Skeletal muscle cell (primary cell): ENCODE measurements at regions not wholly inside any gene's neighbourhood (a gene's known extent, or its start where the extent isn't known, plus 50 kb on each side); places are given as distances from the start of the nearest gene placed in this dataset.
"Not testable (repeated sequence)": the region's sequence is repeated elsewhere in the genome, so short reads cannot be mapped to it uniquely, and the experiment has no call there.

ENCODE experiments used
- DNase-seq: peaks from one replicate; pipeline ENCODE4 v3.0.0-alpha.2; 2010; ENCODE audit warnings: low read depth
- H3K4me3 ChIP-seq: 2 replicates; pipeline ENCODE4 v1.5.1; 2011; ENCODE audit warnings: low read depth, mild to moderate bottlenecking, control low read depth, low read length, moderate library complexity

- no peak overlapping the region for H3K4me3 ChIP-seq
- no peak for DNase-seq
These were observed 765.0 kb upstream of the DIAPH2 start for GRCh38 chrX:95919605-95920004.

- no peak for DNase-seq
These were observed 739.1 kb upstream of the DIAPH2 start for GRCh38 chrX:95945528-95945927.

GRCh38 chrX:95949588-95949987, 735.1 kb upstream of the DIAPH2 start:
- DNase-seq: no peak
- H3K4me3 ChIP-seq: no peak overlapping the region

More at GRCh38 chrX:95945528-95945927, 739.1 kb upstream of the DIAPH2 start:
- H3K4me3 ChIP-seq: no peak overlapping the region

DNA sequence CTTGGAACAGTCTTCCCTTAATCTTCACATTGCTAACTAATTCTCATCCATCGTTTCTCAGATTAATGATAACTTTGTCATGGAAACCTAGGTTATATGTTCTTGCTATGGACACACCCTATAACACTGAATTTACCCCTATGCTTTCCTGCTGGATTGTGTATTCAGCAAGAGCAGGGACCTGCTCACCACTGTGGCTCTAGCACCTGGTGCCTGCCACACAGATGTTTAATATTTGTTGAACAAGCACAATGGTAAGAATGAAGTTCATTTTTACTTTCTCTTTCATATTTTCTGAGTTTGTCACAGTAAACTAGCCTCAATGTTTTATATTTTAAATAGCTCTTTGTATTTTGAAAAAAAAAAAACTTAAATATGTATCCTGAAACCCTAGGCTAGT, 734.0 kb upstream of the DIAPH2 start:
- no peak for DNase-seq
- H3K4me3 ChIP-seq: no peak overlapping the region

DNA sequence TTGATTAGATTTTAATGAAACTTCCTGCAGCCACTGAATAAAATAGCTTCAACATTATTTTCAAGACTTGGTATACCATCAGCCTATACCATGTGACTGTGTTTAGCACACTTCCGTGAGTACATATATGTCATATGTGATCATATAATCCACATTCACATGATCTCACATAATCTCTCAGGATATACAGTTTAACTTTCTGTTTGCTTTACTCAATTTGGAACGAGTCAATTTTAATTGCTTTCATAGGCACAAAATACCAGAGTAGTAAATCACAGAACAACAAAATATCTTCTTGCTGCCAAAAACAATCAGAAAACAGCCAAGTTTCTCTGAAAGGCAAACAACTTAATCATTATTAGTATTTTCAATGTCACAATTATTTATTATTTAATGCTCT, 731.1 kb upstream of the DIAPH2 start:
- no peak overlapping the region for H3K4me3 ChIP-seq
- no peak for DNase-seq

GRCh38 chrX:95956745-95957144, 727.9 kb upstream of the DIAPH2 start:
- no peak overlapping the region for H3K4me3 ChIP-seq
- no peak for DNase-seq

- DNase-seq, H3K4me3 ChIP-seq: not testable (repeated sequence)
These were observed 711.1 kb upstream of the DIAPH2 start for GRCh38 chrX:95973456-95974095.

DNA sequence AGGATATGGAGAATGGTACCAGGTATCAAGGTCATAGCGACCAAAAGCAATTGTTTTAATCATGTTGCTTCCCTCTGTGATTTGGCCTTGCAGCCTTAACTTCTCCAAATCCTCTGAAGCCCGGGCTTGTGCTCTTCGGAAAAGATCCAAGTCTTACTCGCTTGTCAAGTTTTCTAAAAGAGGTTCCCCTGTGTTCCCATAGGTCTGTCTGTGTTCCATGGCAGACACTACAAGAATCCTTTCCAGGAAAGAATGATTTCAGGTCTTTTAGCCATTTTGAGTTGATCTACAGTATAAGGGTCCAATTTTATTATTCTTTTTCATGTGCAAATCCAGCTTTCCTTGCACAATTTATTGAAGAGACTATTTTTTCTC, 710.6 kb upstream of the DIAPH2 start:
- no peak for DNase-seq
- H3K4me3 ChIP-seq: no peak overlapping the region

GRCh38 chrX:95974890-95975289, 709.8 kb upstream of the DIAPH2 start:
- no peak for DNase-seq
- no peak overlapping the region for H3K4me3 ChIP-seq

- H3K4me3 ChIP-seq: no peak overlapping the region
- no peak for DNase-seq
These were observed 689.1 kb upstream of the DIAPH2 start for GRCh38 chrX:95995583-95995982.

GRCh38 chrX:95996294-95996693, 688.3 kb upstream of the DIAPH2 start:
- no peak overlapping the region for H3K4me3 ChIP-seq
- DNase-seq: no peak

DNA sequence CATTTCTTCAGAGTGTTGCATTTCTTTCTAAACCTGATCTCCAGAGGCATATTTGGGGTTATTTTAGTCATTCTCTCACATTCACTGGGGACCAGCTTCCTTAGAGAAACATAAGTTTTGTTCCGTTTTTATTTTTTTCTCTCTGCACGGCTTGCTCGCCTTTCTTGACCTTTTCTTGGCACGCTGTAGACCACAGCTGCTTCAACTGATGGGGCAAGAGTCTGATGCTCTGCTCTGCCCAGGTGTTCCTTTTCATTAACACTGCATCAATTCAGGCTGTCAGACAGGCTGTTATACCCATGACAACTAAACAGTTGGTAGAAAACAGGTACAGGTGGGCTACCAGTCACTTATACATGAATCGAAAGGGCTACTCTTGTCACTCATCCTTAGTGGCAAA, 682.2 kb upstream of the DIAPH2 start:
- H3K4me3 ChIP-seq: no peak overlapping the region
- DNase-seq: peak; percentile 41

GRCh38 chrX:96004386-96004785, 680.3 kb upstream of the DIAPH2 start:
- peak; percentile 73 for DNase-seq
- no peak overlapping the region for H3K4me3 ChIP-seq

GRCh38 chrX:96006281-96006680, 678.4 kb upstream of the DIAPH2 start:
- no peak overlapping the region for H3K4me3 ChIP-seq

GRCh38 chrX:96027407-96027806, 657.2 kb upstream of the DIAPH2 start:
- H3K4me3 ChIP-seq: no peak overlapping the region
- DNase-seq: peak; percentile 55

More at GRCh38 chrX:96006281-96006680, 678.4 kb upstream of the DIAPH2 start:
- no peak for DNase-seq

GRCh38 chrX:96052078-96052477, 632.6 kb upstream of the DIAPH2 start:
- DNase-seq: no peak
- no peak overlapping the region for H3K4me3 ChIP-seq

GRCh38 chrX:96081891-96082290, 602.8 kb upstream of the DIAPH2 start:
- no peak overlapping the region for H3K4me3 ChIP-seq
- DNase-seq: no peak

DNA sequence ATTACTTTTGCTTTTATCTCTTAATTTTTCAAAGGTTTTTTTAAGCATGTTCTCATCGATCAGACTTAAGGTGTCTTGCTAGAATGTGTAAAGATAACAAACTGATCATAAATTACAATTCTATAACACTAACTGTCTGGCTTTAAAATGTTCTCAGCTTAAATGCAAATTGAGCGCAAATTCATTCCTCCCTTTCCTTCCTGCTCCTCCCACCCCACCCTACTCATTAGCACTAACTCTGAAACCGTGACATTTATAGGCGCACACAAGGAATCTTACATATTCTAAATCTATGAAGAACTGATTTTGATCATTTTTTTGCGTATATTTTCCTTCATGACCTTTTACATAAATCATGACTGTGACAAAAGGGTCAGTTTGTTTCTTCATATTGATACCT, 590.0 kb upstream of the DIAPH2 start:
- DNase-seq: no peak
- no peak overlapping the region for H3K4me3 ChIP-seq

DNA sequence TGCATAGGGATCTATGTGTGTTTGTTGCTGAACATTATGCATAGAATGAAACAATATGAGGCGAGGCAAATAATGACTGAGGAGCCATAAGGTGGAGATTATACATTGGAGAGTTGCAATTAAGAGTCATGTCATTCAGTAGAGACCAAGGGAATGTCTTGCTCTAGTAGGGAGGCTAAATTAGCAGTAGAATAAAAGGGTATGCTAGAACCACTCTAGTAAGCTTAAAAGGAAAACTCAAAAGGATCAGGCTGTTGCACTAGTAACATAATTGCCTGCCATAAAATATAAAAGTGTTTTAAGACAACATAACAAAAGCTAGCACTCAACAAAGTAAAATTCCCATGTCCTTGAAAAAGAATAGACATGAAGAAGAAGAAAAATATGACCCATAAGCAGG, 586.2 kb upstream of the DIAPH2 start:
- H3K4me3 ChIP-seq: no peak overlapping the region
- DNase-seq: no peak

GRCh38 chrX:96102997-96103396, 581.6 kb upstream of the DIAPH2 start:
- no peak overlapping the region for H3K4me3 ChIP-seq
- DNase-seq: no peak

GRCh38 chrX:96112689-96113088, 572.0 kb upstream of the DIAPH2 start:
- no peak for DNase-seq
- no peak overlapping the region for H3K4me3 ChIP-seq

DNA sequence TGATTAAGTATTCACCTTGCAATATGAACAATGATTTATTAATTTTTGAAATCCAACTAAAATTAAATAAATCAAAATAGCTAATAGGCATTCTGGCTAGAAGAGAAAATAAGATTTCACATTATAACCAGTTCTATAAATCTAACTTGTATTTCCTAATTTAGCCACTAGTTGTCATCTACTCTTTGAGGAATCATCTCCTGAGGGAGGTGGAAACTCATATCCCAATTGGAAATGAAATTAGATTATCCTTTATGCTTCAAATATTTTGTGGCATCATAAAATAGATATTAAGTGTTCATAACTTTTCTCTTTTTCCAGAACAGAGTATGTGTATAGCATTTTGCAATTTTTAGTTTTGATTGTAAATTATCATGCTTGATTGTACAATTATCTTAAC, 558.5 kb upstream of the DIAPH2 start:
- no peak for DNase-seq
- H3K4me3 ChIP-seq: no peak overlapping the region
